HG02678 (cell line): ENCODE measurements at regions not wholly inside any gene's neighbourhood (a gene's known extent, or its start where the extent isn't known, plus 50 kb on each side); places are given as distances from the start of the nearest gene placed in this dataset.

Source experiments
- ATAC-seq: cut with Tn5 transposase; IDR thresholded peaks from one replicate; pipeline ENCODE4 v1.9.1; 2021; ENCODE audit warnings: mild to moderate bottlenecking, moderate library complexity; ENCODE audit not compliant: unreplicated experiment

GRCh38 chr7:51731075-51731474, 414.5 kb upstream of the COBL start:
- ATAC-seq: no peak

- ATAC-seq: no peak
These were observed 410.8 kb upstream of the COBL start for GRCh38 chr7:51727441-51727840.

- no peak for ATAC-seq
These were observed 390.2 kb upstream of the COBL start for GRCh38 chr7:51706851-51707250.

- no peak for ATAC-seq
These were observed 389.1 kb upstream of the COBL start for GRCh38 chr7:51705701-51706100.

GRCh38 chr7:51702673-51703072, 386.1 kb upstream of the COBL start:
- no peak for ATAC-seq

GRCh38 chr7:51701935-51702334, 385.3 kb upstream of the COBL start:
- ATAC-seq: no peak

GRCh38 chr7:51700593-51701215, 384.1 kb upstream of the COBL start:
- no peak for ATAC-seq

GRCh38 chr7:51693258-51693657, 376.6 kb upstream of the COBL start:
- no peak for ATAC-seq

GRCh38 chr7:51689547-51689946, 372.9 kb upstream of the COBL start:
- no peak for ATAC-seq

- ATAC-seq: no peak
These were observed 369.2 kb upstream of the COBL start for GRCh38 chr7:51685794-51686193.

GRCh38 chr7:51680594-51681399, 364.2 kb upstream of the COBL start:
- no peak for ATAC-seq

- ATAC-seq: no peak
These were observed 362.7 kb upstream of the COBL start for GRCh38 chr7:51679358-51679757.

- ATAC-seq: no peak
These were observed 350.1 kb upstream of the COBL start for GRCh38 chr7:51666751-51667150.

GRCh38 chr7:51666266-51666665, 349.7 kb upstream of the COBL start:
- no peak for ATAC-seq

- ATAC-seq: no peak
These were observed 348.6 kb upstream of the COBL start for GRCh38 chr7:51665045-51665780.

- ATAC-seq: no peak
These were observed 343.9 kb upstream of the COBL start for GRCh38 chr7:51660516-51660915.

- no peak for ATAC-seq
These were observed 342.1 kb upstream of the COBL start for GRCh38 chr7:51658684-51659083.

- ATAC-seq: no peak
These were observed 331.3 kb upstream of the COBL start for GRCh38 chr7:51647931-51648351.

GRCh38 chr7:51647486-51647885, 330.9 kb upstream of the COBL start:
- no peak for ATAC-seq

- ATAC-seq: no peak
These were observed 329.2 kb upstream of the COBL start for GRCh38 chr7:51645702-51646298.

- ATAC-seq: no peak
These were observed 328.6 kb upstream of the COBL start for GRCh38 chr7:51645255-51645654.
